Liver (tissue), 8 donors: ENCODE measurements at regions not wholly inside any gene's neighbourhood (a gene's known extent, or its start where the extent isn't known, plus 50 kb on each side); places are given as distances from the start of the nearest gene placed in this dataset.

ENCODE experiments used
- DNase-seq: peaks from one replicate; pipeline ENCODE4 v3.0.0-alpha.2; 2017; ENCODE audit warnings: low spot score
- H3K27ac ChIP-seq, 2 donors: one replicate each; pipeline ENCODE4 v1.7.0; 2013; ENCODE audit warnings: inconsistent platforms in 2 of 2, low read length in 2 of 2, control low read depth in 1 of 2, low read depth in 1 of 2, mild to moderate bottlenecking in 1 of 2
- H3K27me3 ChIP-seq, 4 donors: one replicate each; pipeline versions ENCODE4 v1.6.1 to v1.7.0; 2013; ENCODE audit warnings: low read length in 3 of 4, inconsistent platforms in 1 of 4, mild to moderate bottlenecking in 1 of 4, moderate library complexity in 1 of 4; ENCODE audit not compliant: control insufficient read depth in 4 of 4, insufficient read depth in 4 of 4
- H3K36me3 ChIP-seq, 4 donors: one replicate each; pipeline versions ENCODE4 v1.6.1 to v1.7.0; 2013; ENCODE audit warnings: low read length in 3 of 4, mild to moderate bottlenecking in 3 of 4, low read depth in 1 of 4, moderate library complexity in 1 of 4; ENCODE audit not compliant: control insufficient read depth in 4 of 4, insufficient read depth in 3 of 4
- H3K4me1 ChIP-seq, 4 donors: one replicate each; pipeline versions ENCODE4 v1.6.1 to v1.7.0; 2013; ENCODE audit warnings: low read length in 3 of 4, mild to moderate bottlenecking in 3 of 4, moderate library complexity in 1 of 4; ENCODE audit not compliant: control insufficient read depth in 4 of 4, insufficient read depth in 4 of 4
- H3K4me3 ChIP-seq, 3 donors: one replicate each; pipeline versions ENCODE4 v1.6.1 to v1.7.0; 2013; ENCODE audit warnings: low read length in 3 of 3, control low read depth in 1 of 3, low read depth in 1 of 3, mild to moderate bottlenecking in 1 of 3
- H3K9ac ChIP-seq, 2 donors: one replicate each; pipeline ENCODE4 v1.7.0; 2013; ENCODE audit warnings: low read length in 2 of 2, mild to moderate bottlenecking in 2 of 2, moderate library complexity in 2 of 2, control low read depth in 1 of 2, low read depth in 1 of 2
- H3K9me3 ChIP-seq, 4 donors: one replicate each; pipeline versions ENCODE4 v1.6.1 to v1.7.0; 2013; ENCODE audit warnings: low read length in 3 of 4; ENCODE audit not compliant: control insufficient read depth in 4 of 4
- ATF3 ChIP-seq: IDR thresholded peaks from 2 replicates; pipeline ENCODE4 v1.6.1; 2016; ENCODE audit warnings: antibody characterized with exemption
- CTCF ChIP-seq: fragments of 150-350 bp; IDR thresholded peaks from 2 replicates; pipeline ENCODE4 v1.5.1; 2017; ENCODE audit warnings: improper control_type of control experiment, low read depth, low read length; ENCODE audit not compliant: missing input control
- EGR1 ChIP-seq, 2 donors: IDR thresholded peaks; 2 replicates each; pipeline ENCODE4 v1.6.1; 2016 to 2018; ENCODE audit warnings: antibody characterized with exemption in 2 of 2, low read depth in 2 of 2
- FOXA1 ChIP-seq: IDR thresholded peaks from 2 replicates; pipeline ENCODE4 v1.6.1; 2016; ENCODE audit warnings: antibody characterized with exemption
- FOXA2 ChIP-seq: IDR thresholded peaks from 2 replicates; pipeline ENCODE4 v1.6.1; 2016; ENCODE audit warnings: antibody characterized with exemption
- GABPA ChIP-seq, 2 donors: IDR thresholded peaks in 1 of 2; conservative IDR thresholded peaks in 1 of 2; 2 replicates each; pipeline ENCODE4 v1.6.1; 2016; ENCODE audit warnings: antibody characterized with exemption in 2 of 2, mild to moderate bottlenecking in 1 of 2, moderate library complexity in 1 of 2
- HNF4A ChIP-seq, 2 donors: conservative IDR thresholded peaks; 2 replicates each; pipeline ENCODE4 v1.6.1; 2016; ENCODE audit warnings: antibody characterized with exemption in 2 of 2, mild to moderate bottlenecking in 2 of 2
- HNF4G ChIP-seq: IDR thresholded peaks from 2 replicates; pipeline ENCODE4 v1.6.1; 2016; ENCODE audit warnings: antibody characterized with exemption
- JUND ChIP-seq, 2 donors: IDR thresholded peaks; 2 replicates each; pipeline ENCODE4 v1.6.1; 2016; ENCODE audit warnings: antibody characterized with exemption in 2 of 2
- MAX ChIP-seq: IDR thresholded peaks from 2 replicates; pipeline ENCODE4 v1.6.1; 2016; ENCODE audit warnings: antibody characterized with exemption
- RAD21 ChIP-seq, 2 donors: IDR thresholded peaks; 2 replicates each; pipeline ENCODE4 v1.6.1; 2016; ENCODE audit warnings: antibody characterized with exemption in 2 of 2, mild to moderate bottlenecking in 2 of 2
- REST ChIP-seq: IDR thresholded peaks from 2 replicates; pipeline ENCODE4 v1.6.1; 2016; ENCODE audit warnings: antibody characterized with exemption, mild to moderate bottlenecking
- RXRA ChIP-seq, 2 donors: IDR thresholded peaks; 2 replicates each; pipeline ENCODE4 v1.6.1; 2017 to 2018; ENCODE audit warnings: antibody characterized with exemption in 2 of 2, mild to moderate bottlenecking in 1 of 2
- SP1 ChIP-seq: IDR thresholded peaks from 2 replicates; pipeline ENCODE4 v1.6.1; 2018; ENCODE audit warnings: antibody characterized with exemption, mild to moderate bottlenecking
- TAF1 ChIP-seq: conservative IDR thresholded peaks from 2 replicates; pipeline ENCODE4 v1.6.1; 2016; ENCODE audit warnings: antibody characterized with exemption, mild to moderate bottlenecking
- YY1 ChIP-seq: IDR thresholded peaks from 2 replicates; pipeline ENCODE4 v1.6.1; 2016; ENCODE audit warnings: antibody characterized with exemption, mild to moderate bottlenecking
- ZBTB33 ChIP-seq: IDR thresholded peaks from 2 replicates; pipeline ENCODE4 v1.6.1; 2016; ENCODE audit warnings: antibody characterized with exemption
- WGBS: extraction: QIAGEN DNeasy Blood & Tissue Kit; methylation state at CpG from one replicate; pipeline ENCODE4 v1.1.7; 2013; 5-methylcytosine and 5-hydroxymethylcytosine counted together
- donor health status: healthy.
- donor health status: healthy.
- donor health status: healthy.
- donor health status: healthy.
- donor health status: healthy.

GRCh38 chr4:123286903-123287466, 109.6 kb upstream of the SPRY1 start:
- Histone ChIP-seq H3K36me3 (no peaks in the 10 kb centered on the region), H3K27me3 (no peaks in the 10 kb centered on the region), H3K4me1 (no peaks in the 10 kb centered on the region), H3K9me3 (peaks cover 0 to 6% (median 2%) of the 10 kb centered on the region in 4 donors), H3K27ac (no peak overlapping the region), H3K9ac (no peak overlapping the region), H3K4me3 (no peak overlapping the region)
- over 99% methylated on average over 2 of the region's 2 CpGs for WGBS
- DNase-seq: no peak
- no peak for TF ChIP-seq MAX
- no peak for TF ChIP-seq YY1
- TF ChIP-seq ZBTB33: no peak
- no peak for TF ChIP-seq TAF1
- no peak for TF ChIP-seq RXRA (IDR thresholded peaks at IDR 0.05)
- TF ChIP-seq JUND (IDR thresholded peaks at IDR 0.05): no peak
- TF ChIP-seq ATF3: no peak
- TF ChIP-seq GABPA (IDR thresholded peaks at IDR 0.05 in 1 of 2, conservative IDR thresholded peaks at IDR 0.05 in 1 of 2): no peak
- no peak for TF ChIP-seq SP1
- TF ChIP-seq FOXA1: no peak
- no peak for TF ChIP-seq HNF4G
- no peak for TF ChIP-seq RAD21 (IDR thresholded peaks at IDR 0.05)
- TF ChIP-seq CTCF: no peak
- TF ChIP-seq FOXA2: no peak
- TF ChIP-seq EGR1 (IDR thresholded peaks at IDR 0.05; ENCODE audit: low read depth in 2 of 2): no peak
- no peak for TF ChIP-seq HNF4A (conservative IDR thresholded peaks at IDR 0.05)
- no peak for TF ChIP-seq REST
